IgD-negative memory B cell (primary cell): ENCODE measurements at regions not wholly inside any gene's neighbourhood (a gene's known extent, or its start where the extent isn't known, plus 50 kb on each side); places are given as distances from the start of the nearest gene placed in this dataset.

Experiments
- H3K27ac Mint-ChIP-seq, 3 donors: one replicate each; pipeline ENCODE4 v1.8.0; 2020 to 2022; ENCODE audit warnings: mild to moderate bottlenecking in 3 of 3, mixed read lengths in 3 of 3, moderate library complexity in 1 of 3
- H3K27me3 Mint-ChIP-seq: one replicate; pipeline ENCODE4 v1.8.0; 2021; ENCODE audit warnings: mixed read lengths
- H3K36me3 Mint-ChIP-seq: one replicate; pipeline ENCODE4 v1.8.0; 2020; ENCODE audit warnings: mild to moderate bottlenecking, mixed read lengths
- H3K4me1 Mint-ChIP-seq, 3 donors: one replicate each; pipeline ENCODE4 v1.8.0; 2020 to 2022; ENCODE audit warnings: mixed read lengths in 3 of 3, mild to moderate bottlenecking in 1 of 3
- H3K4me3 Mint-ChIP-seq, 4 donors: one replicate each; pipeline ENCODE4 v1.8.0; 2020 to 2022; ENCODE audit warnings: mild to moderate bottlenecking in 4 of 4, mixed read lengths in 4 of 4, moderate library complexity in 3 of 4
- H3K9me3 Mint-ChIP-seq, 3 donors: one replicate each; pipeline ENCODE4 v1.8.0; 2020 to 2021; ENCODE audit warnings: mixed read lengths in 3 of 3, mild to moderate bottlenecking in 1 of 3

GRCh38 chr3:78398401-78398800 is 1358.5 kb downstream of the ROBO2 start:
- no peaks in the 10 kb centered on the region for H3K36me3 Mint-ChIP-seq
- H3K9me3 Mint-ChIP-seq = peaks cover 0 to 7% (median 0%) of the 10 kb centered on the region in 3 donors
- no peak overlapping the region for H3K27ac Mint-ChIP-seq
- no peaks in the 10 kb centered on the region for H3K27me3 Mint-ChIP-seq
- no peak overlapping the region for H3K4me3 Mint-ChIP-seq
- peaks cover 0 to 2% (median 0%) of the 10 kb centered on the region in 3 donors for H3K4me1 Mint-ChIP-seq

- Mint-ChIP-seq H3K27ac (no peak overlapping the region), H3K27me3 (no peaks in the 10 kb centered on the region), H3K4me1 (peaks cover 0 to 1% (median 0%) of the 10 kb centered on the region in 3 donors), H3K36me3 (no peaks in the 10 kb centered on the region), H3K4me3 (no peak overlapping the region), H3K9me3 (peaks cover 0 to 7% (median 0%) of the 10 kb centered on the region in 3 donors)
These were observed 1362.8 kb downstream of the ROBO2 start for GRCh38 chr3:78402720-78403119.

- H3K9me3 Mint-ChIP-seq = peaks cover 0 to 3% (median 0%) of the 10 kb centered on the region in 3 donors
- no peak overlapping the region for H3K4me3 Mint-ChIP-seq
- no peak overlapping the region for H3K27ac Mint-ChIP-seq
- H3K4me1 Mint-ChIP-seq = no peaks in the 10 kb centered on the region
- no peaks in the 10 kb centered on the region for H3K27me3 Mint-ChIP-seq
- H3K36me3 Mint-ChIP-seq = no peaks in the 10 kb centered on the region
These were observed 1362.1 kb downstream of the ROBO1 start for GRCh38 chr3:78405745-78406144.

GRCh38 chr3:78406396-78406795 is 1361.4 kb downstream of the ROBO1 start:
- H3K4me3 Mint-ChIP-seq = no peak overlapping the region
- H3K27ac Mint-ChIP-seq = no peak overlapping the region
- H3K4me1 Mint-ChIP-seq = no peaks in the 10 kb centered on the region
- H3K27me3 Mint-ChIP-seq = no peaks in the 10 kb centered on the region
- no peaks in the 10 kb centered on the region for H3K36me3 Mint-ChIP-seq
- peaks cover 0 to 3% (median 0%) of the 10 kb centered on the region in 3 donors for H3K9me3 Mint-ChIP-seq

- Mint-ChIP-seq H3K36me3 (no peaks in the 10 kb centered on the region), H3K4me3 (no peak overlapping the region), H3K4me1 (no peaks in the 10 kb centered on the region), H3K27ac (no peak overlapping the region), H3K9me3 (peaks cover 0 to 3% (median 0%) of the 10 kb centered on the region in 3 donors), H3K27me3 (no peaks in the 10 kb centered on the region)
These were observed 1357.7 kb downstream of the ROBO1 start for GRCh38 chr3:78410077-78410476.

GRCh38 chr3:78414261-78414660 is 1353.5 kb downstream of the ROBO1 start:
- H3K4me1 Mint-ChIP-seq = no peaks in the 10 kb centered on the region
- peaks cover 1 to 3% (median 2%) of the 10 kb centered on the region in 3 donors for H3K9me3 Mint-ChIP-seq
- no peak overlapping the region for H3K4me3 Mint-ChIP-seq
- no peaks in the 10 kb centered on the region for H3K36me3 Mint-ChIP-seq
- H3K27ac Mint-ChIP-seq = no peak overlapping the region
- no peaks in the 10 kb centered on the region for H3K27me3 Mint-ChIP-seq

GRCh38 chr3:78420611-78421010 is 1347.2 kb downstream of the ROBO1 start:
- Mint-ChIP-seq H3K27me3 (no peaks in the 10 kb centered on the region), H3K36me3 (no peaks in the 10 kb centered on the region), H3K4me3 (no peak overlapping the region), H3K9me3 (peaks cover 0 to 8% (median 2%) of the 10 kb centered on the region in 3 donors), H3K27ac (no peak overlapping the region), H3K4me1 (no peaks in the 10 kb centered on the region)

- Mint-ChIP-seq H3K4me3 (no peak overlapping the region), H3K36me3 (no peaks in the 10 kb centered on the region), H3K27ac (no peak overlapping the region), H3K27me3 (no peaks in the 10 kb centered on the region), H3K9me3 (peaks cover 2 to 8% (median 2%) of the 10 kb centered on the region in 3 donors), H3K4me1 (no peaks in the 10 kb centered on the region)
These were observed 1346.4 kb downstream of the ROBO1 start for GRCh38 chr3:78421247-78421966.

GRCh38 chr3:78424656-78425055 is 1343.1 kb downstream of the ROBO1 start:
- no peaks in the 10 kb centered on the region for H3K36me3 Mint-ChIP-seq
- no peaks in the 10 kb centered on the region for H3K27me3 Mint-ChIP-seq
- no peak overlapping the region for H3K4me3 Mint-ChIP-seq
- no peaks in the 10 kb centered on the region for H3K4me1 Mint-ChIP-seq
- H3K9me3 Mint-ChIP-seq = peaks cover 0 to 3% (median 2%) of the 10 kb centered on the region in 3 donors
- no peak overlapping the region for H3K27ac Mint-ChIP-seq

- Mint-ChIP-seq H3K36me3 (no peaks in the 10 kb centered on the region), H3K9me3 (peaks cover 0 to 6% (median 2%) of the 10 kb centered on the region in 3 donors), H3K27me3 (no peaks in the 10 kb centered on the region)
These were observed 1341.3 kb downstream of the ROBO1 start for GRCh38 chr3:78426454-78426853.

GRCh38 chr3:78427303-78427702 is 1340.5 kb downstream of the ROBO1 start:
- Mint-ChIP-seq H3K27me3 (no peaks in the 10 kb centered on the region), H3K4me3 (no peak overlapping the region), H3K36me3 (no peaks in the 10 kb centered on the region), H3K4me1 (no peaks in the 10 kb centered on the region), H3K27ac (no peak overlapping the region), H3K9me3 (peaks cover 0 to 9% (median 2%) of the 10 kb centered on the region in 3 donors)

More at GRCh38 chr3:78426454-78426853, 1341.3 kb downstream of the ROBO1 start:
- no peak overlapping the region for H3K4me3 Mint-ChIP-seq
- no peak overlapping the region for H3K27ac Mint-ChIP-seq
- no peaks in the 10 kb centered on the region for H3K4me1 Mint-ChIP-seq

- Mint-ChIP-seq H3K36me3 (no peaks in the 10 kb centered on the region), H3K4me1 (no peaks in the 10 kb centered on the region), H3K4me3 (no peak overlapping the region), H3K27ac (no peak overlapping the region), H3K27me3 (no peaks in the 10 kb centered on the region), H3K9me3 (peaks cover 2 to 9% (median 2%) of the 10 kb centered on the region in 3 donors)
These were observed 1337.1 kb downstream of the ROBO1 start for GRCh38 chr3:78430741-78431140.

- Mint-ChIP-seq H3K9me3 (peaks cover 2 to 12% (median 4%) of the 10 kb centered on the region in 3 donors), H3K4me3 (no peak overlapping the region), H3K27ac (no peak overlapping the region), H3K27me3 (no peaks in the 10 kb centered on the region), H3K36me3 (no peaks in the 10 kb centered on the region), H3K4me1 (no peaks in the 10 kb centered on the region)
These were observed 1333.0 kb downstream of the ROBO1 start for GRCh38 chr3:78434801-78435200.

GRCh38 chr3:78455166-78455565 is 1312.6 kb downstream of the ROBO1 start:
- Mint-ChIP-seq H3K4me3 (no peak overlapping the region), H3K27me3 (no peaks in the 10 kb centered on the region), H3K36me3 (no peaks in the 10 kb centered on the region), H3K27ac (no peak overlapping the region), H3K4me1 (peaks cover 0 to 2% (median 0%) of the 10 kb centered on the region in 3 donors), H3K9me3 (peaks cover 4 to 7% (median 5%) of the 10 kb centered on the region in 3 donors)

GRCh38 chr3:78455712-78456433 is 1311.9 kb downstream of the ROBO1 start:
- Mint-ChIP-seq H3K36me3 (no peaks in the 10 kb centered on the region), H3K27ac (no peak overlapping the region), H3K4me3 (no peak overlapping the region), H3K27me3 (no peaks in the 10 kb centered on the region), H3K9me3 (peaks cover 2 to 5% (median 4%) of the 10 kb centered on the region in 3 donors), H3K4me1 (peaks cover 0 to 2% (median 0%) of the 10 kb centered on the region in 3 donors)
